ENCODE measurements at regions not wholly inside any gene's neighbourhood (a gene's known extent, or its start where the extent isn't known, plus 50 kb on each side); places are given as distances from the start of the nearest gene placed in this dataset.

DNA sequence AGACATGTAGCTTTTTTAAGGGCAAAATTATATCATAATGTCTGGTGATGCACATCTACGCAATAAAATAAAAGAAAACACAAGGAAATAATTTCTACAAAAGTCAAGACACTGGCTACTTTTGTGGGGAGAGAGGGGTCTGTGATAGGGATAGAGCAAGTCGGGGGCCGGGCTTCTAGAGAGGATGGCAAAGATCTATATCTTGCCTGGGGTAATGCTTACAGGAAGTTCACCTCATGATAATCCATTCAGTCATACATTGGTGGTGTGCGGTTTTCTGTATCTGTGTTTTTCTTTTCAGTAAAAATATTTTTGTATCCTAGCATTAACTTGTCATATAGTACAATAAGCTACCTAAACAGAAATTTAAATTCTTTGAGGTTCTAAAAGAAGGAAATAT, 178.8 kb downstream of the ARRDC4 start:
- intact Hi-C loops (cut with DNase I; ENCODE audit: low total_unique reads) = no loop called here
- TF ChIP-seq POLR2A (IDR thresholded peaks at IDR 0.05) = no peak
- TF ChIP-seq, protein P1, sequence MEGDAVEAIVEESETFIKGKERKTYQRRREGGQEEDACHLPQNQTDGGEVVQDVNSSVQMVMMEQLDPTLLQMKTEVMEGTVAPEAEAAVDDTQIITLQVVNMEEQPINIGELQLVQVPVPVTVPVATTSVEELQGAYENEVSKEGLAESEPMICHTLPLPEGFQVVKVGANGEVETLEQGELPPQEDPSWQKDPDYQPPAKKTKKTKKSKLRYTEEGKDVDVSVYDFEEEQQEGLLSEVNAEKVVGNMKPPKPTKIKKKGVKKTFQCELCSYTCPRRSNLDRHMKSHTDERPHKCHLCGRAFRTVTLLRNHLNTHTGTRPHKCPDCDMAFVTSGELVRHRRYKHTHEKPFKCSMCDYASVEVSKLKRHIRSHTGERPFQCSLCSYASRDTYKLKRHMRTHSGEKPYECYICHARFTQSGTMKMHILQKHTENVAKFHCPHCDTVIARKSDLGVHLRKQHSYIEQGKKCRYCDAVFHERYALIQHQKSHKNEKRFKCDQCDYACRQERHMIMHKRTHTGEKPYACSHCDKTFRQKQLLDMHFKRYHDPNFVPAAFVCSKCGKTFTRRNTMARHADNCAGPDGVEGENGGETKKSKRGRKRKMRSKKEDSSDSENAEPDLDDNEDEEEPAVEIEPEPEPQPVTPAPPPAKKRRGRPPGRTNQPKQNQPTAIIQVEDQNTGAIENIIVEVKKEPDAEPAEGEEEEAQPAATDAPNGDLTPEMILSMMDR (IDR thresholded peaks at IDR 0.05) = no peak
- Histone ChIP-seq H3K4me3 (no peak overlapping the region), H3K4me1 (no peaks in the 10 kb centered on the region), H3K36me3 (ENCODE audit: low read depth, missing control alignments) (no peaks in the 10 kb centered on the region), H3K27ac (no peak overlapping the region), H3K27me3 (no peaks in the 10 kb centered on the region), H3K9me3 (no peaks in the 10 kb centered on the region)
- no peak for DNase-seq
- 82 to 85% methylated on average over 4 of the region's 4 CpGs for WGBS, 2 donors

DNA sequence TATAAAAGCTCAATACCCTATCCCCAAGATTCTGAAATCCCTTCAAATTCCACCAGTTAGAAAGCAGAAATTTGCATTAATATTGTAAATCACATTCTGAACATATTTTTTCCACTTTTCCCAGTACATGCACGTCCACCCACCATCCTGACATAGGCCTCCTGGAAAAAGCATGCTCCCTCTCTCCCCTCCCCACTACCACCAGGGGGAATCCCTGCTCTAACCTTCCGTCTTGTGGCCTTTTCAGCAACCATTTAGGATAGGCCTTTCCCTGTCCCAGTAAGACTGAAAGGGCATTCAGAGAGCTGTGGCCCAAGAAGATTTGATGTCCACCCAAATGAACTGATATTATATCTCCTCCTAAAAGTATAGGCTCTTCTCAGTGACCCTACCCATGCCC, 182.1 kb downstream of the ARRDC4 start:
- intact Hi-C loops (cut with DNase I; ENCODE audit: low total_unique reads) = no loop called here
- Histone ChIP-seq H3K4me1 (no peaks in the 10 kb centered on the region), H3K27ac (no peak overlapping the region), H3K9me3 (no peaks in the 10 kb centered on the region), H3K27me3 (no peaks in the 10 kb centered on the region), H3K36me3 (ENCODE audit: low read depth, missing control alignments) (no peaks in the 10 kb centered on the region), H3K4me3 (no peak overlapping the region)
- no peak for DNase-seq
- 80 to 82% methylated on average over 2 of the region's 2 CpGs for WGBS, 2 donors
- TF ChIP-seq POLR2A (IDR thresholded peaks at IDR 0.05) = no peak
- TF ChIP-seq, protein P1 (IDR thresholded peaks at IDR 0.05) = no peak

DNA sequence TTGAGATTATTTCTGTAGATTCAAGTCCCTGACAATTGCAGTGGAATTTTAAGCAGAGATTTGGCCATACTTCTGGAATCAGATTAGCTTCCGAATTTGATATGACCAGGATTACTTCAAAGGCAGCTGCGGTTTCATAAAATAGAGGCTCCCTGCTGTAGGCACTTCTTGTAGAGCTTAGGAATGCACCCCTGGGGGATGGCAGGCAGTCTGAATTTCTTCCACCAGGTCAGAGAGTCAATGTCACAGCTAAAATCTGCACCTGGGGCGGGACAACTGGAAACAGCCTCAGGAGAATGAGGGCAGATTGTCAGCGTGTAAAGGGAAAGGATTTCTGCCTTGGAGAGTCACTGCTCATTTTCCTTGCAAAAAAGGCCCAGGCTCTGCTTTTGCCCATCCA, 182.6 kb downstream of the ARRDC4 start:
- intact Hi-C loops (cut with DNase I; ENCODE audit: low total_unique reads) = no loop called here
- no peaks in the 10 kb centered on the region for H3K9me3 ChIP-seq
- H3K4me3 ChIP-seq = no peak overlapping the region
- H3K4me1 ChIP-seq = no peaks in the 10 kb centered on the region
- no peaks in the 10 kb centered on the region for H3K27me3 ChIP-seq
- 85 to 88% methylated on average over 4 of the region's 4 CpGs for WGBS, 2 donors
- no peak for DNase-seq
- no peak overlapping the region for H3K27ac ChIP-seq
- no peaks in the 10 kb centered on the region for H3K36me3 ChIP-seq (ENCODE audit: low read depth, missing control alignments)
- no peak for TF ChIP-seq POLR2A (IDR thresholded peaks at IDR 0.05)
- TF ChIP-seq, protein P1 (IDR thresholded peaks at IDR 0.05) = no peak

DNA sequence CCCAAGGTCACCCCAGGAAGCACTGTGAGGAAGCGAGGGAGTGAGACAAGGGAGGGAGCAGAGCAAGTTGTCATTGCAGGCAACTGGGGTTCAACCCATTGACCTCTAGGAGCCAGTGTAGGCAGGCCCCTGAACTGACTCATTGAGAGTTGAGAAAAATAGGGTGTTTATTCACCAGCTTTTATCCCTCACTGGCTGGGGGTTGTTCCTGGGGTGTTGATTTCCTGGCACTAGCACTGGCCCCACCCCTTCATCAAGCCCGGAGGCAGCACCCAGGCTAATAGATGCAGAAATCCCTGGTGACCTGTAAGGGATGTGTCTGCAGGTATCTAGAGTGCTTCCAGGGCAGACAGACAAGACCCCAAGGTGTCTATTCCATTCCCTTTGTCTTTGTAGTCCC, 183.9 kb downstream of the ARRDC4 start:
- intact Hi-C loops (cut with DNase I; ENCODE audit: low total_unique reads) = no loop called here
- TF ChIP-seq POLR2A (IDR thresholded peaks at IDR 0.05) = no peak
- TF ChIP-seq, protein P1 (IDR thresholded peaks at IDR 0.05) = no peak
- no peaks in the 10 kb centered on the region for H3K27me3 ChIP-seq
- no peaks in the 10 kb centered on the region for H3K4me1 ChIP-seq
- H3K4me3 ChIP-seq = no peak overlapping the region
- WGBS, 2 donors = 69 to 94% methylated on average over 2 of the region's 2 CpGs
- no peaks in the 10 kb centered on the region for H3K36me3 ChIP-seq (ENCODE audit: low read depth, missing control alignments)
- no peak for DNase-seq
- no peaks in the 10 kb centered on the region for H3K9me3 ChIP-seq
- no peak overlapping the region for H3K27ac ChIP-seq

DNA sequence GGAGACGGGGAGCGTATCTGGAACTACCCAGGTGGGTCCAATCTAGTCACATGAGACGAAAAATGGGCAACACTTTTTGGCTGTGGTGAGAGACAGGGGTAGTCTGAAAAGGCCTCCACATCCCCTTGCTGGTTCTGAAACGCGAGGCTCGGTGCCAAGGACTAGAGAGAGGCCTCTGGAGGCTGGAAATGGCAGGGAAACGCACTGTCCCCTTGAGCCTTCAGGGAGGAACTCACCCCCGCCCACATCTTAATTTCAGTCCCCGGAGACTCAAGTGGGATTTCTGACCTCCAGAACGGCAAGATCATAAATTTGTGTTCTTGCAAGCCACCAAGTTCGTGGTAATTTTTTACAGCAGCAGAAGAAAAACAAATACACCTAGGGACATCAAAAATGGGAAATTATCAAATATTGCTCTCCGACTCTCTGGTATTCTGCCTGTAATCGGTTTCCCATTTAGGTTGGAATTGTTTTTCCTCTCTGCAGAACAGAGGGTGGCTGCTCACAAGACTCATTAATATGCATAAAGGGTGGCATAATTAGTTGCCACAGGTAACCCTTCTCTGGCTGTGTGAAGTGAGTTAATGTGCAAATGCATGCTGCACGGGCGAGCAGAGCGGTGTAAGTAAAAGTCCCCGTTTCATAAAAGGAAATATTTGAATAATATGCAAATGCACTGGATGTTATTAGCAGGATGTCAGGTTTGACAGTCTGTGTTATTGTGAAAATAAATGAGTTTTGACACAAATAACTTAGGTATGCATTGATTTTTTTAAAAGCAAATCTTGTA, 185.7 kb downstream of the ARRDC4 start:
- no peak overlapping the region for H3K4me3 ChIP-seq
- no peak for DNase-seq
- H3K36me3 ChIP-seq (ENCODE audit: low read depth, missing control alignments) = no peaks in the 10 kb centered on the region
- 74% methylated on average over 17 of the region's 17 CpGs for WGBS, 2 donors
- no peaks in the 10 kb centered on the region for H3K27me3 ChIP-seq
- intact Hi-C loops (cut with DNase I; ENCODE audit: low total_unique reads) = no loop called here
- no peak for TF ChIP-seq POLR2A (IDR thresholded peaks at IDR 0.05)
- TF ChIP-seq, protein P1 (IDR thresholded peaks at IDR 0.05) = no peak
- no peak overlapping the region for H3K27ac ChIP-seq
- no peaks in the 10 kb centered on the region for H3K9me3 ChIP-seq
- H3K4me1 ChIP-seq = no peaks in the 10 kb centered on the region
